ENCODE measurements at regions not wholly inside any gene's neighbourhood (a gene's known extent, or its start where the extent isn't known, plus 50 kb on each side); places are given as distances from the start of the nearest gene placed in this dataset.

DNA sequence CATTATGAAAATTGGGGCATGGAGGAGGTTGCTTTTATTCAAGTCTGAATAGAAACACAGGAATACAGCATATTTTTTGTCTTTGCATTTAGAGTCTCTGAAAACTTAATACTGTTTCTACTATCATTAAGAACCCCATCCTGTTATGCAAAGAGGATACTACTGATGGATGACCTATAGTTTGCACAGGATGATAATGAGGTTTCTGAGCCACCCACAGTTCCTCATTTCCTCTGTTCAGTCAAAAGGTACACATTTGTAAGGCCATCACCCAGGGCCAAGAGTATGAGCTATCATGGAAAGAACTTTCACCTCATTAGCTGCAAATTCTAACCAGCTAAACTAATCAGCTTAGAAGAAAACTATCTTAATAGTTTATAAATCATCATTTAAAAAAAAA is 213.0 kb upstream of the CHRM2 start:
- BruUV-seq (replicated peaks), result no TSS peak
- DNase-seq (ENCODE audit: low read depth, low spot score) (no peak), ATAC-seq (no peak)
- intact Hi-C loops (cut with micrococcal nuclease; ENCODE audit: unreplicated experiment), result no loop called here
- TF ChIP-seq TCF7L2 (IDR thresholded peaks at IDR 0.05; ENCODE audit: low read depth, low read length) (no peak), SIN3A (IDR thresholded peaks at IDR 0.05; ENCODE audit: borderline replicate concordance, insufficient read depth, low read depth, low read length) (no peak), POLR2AphosphoS5 (IDR thresholded peaks at IDR 0.05; ENCODE audit: low read depth, low read length) (no peak)
- TF ChIP-seq, protein P1, sequence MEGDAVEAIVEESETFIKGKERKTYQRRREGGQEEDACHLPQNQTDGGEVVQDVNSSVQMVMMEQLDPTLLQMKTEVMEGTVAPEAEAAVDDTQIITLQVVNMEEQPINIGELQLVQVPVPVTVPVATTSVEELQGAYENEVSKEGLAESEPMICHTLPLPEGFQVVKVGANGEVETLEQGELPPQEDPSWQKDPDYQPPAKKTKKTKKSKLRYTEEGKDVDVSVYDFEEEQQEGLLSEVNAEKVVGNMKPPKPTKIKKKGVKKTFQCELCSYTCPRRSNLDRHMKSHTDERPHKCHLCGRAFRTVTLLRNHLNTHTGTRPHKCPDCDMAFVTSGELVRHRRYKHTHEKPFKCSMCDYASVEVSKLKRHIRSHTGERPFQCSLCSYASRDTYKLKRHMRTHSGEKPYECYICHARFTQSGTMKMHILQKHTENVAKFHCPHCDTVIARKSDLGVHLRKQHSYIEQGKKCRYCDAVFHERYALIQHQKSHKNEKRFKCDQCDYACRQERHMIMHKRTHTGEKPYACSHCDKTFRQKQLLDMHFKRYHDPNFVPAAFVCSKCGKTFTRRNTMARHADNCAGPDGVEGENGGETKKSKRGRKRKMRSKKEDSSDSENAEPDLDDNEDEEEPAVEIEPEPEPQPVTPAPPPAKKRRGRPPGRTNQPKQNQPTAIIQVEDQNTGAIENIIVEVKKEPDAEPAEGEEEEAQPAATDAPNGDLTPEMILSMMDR (IDR thresholded peaks at IDR 0.05), result no peak
- TF ChIP-seq, protein P2, sequence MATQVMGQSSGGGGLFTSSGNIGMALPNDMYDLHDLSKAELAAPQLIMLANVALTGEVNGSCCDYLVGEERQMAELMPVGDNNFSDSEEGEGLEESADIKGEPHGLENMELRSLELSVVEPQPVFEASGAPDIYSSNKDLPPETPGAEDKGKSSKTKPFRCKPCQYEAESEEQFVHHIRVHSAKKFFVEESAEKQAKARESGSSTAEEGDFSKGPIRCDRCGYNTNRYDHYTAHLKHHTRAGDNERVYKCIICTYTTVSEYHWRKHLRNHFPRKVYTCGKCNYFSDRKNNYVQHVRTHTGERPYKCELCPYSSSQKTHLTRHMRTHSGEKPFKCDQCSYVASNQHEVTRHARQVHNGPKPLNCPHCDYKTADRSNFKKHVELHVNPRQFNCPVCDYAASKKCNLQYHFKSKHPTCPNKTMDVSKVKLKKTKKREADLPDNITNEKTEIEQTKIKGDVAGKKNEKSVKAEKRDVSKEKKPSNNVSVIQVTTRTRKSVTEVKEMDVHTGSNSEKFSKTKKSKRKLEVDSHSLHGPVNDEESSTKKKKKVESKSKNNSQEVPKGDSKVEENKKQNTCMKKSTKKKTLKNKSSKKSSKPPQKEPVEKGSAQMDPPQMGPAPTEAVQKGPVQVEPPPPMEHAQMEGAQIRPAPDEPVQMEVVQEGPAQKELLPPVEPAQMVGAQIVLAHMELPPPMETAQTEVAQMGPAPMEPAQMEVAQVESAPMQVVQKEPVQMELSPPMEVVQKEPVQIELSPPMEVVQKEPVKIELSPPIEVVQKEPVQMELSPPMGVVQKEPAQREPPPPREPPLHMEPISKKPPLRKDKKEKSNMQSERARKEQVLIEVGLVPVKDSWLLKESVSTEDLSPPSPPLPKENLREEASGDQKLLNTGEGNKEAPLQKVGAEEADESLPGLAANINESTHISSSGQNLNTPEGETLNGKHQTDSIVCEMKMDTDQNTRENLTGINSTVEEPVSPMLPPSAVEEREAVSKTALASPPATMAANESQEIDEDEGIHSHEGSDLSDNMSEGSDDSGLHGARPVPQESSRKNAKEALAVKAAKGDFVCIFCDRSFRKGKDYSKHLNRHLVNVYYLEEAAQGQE (IDR thresholded peaks at IDR 0.05; ENCODE audit: insufficient read depth in 1 of 2, low read depth in 2 of 2, low read length in 1 of 2), result no peak
- ChIA-PET POLR2A (no interaction called here), CTCF (no interaction called here)
- H3K36me3 ChIP-seq (ENCODE audit: control insufficient read depth, insufficient read depth, low read length), result no peaks in the 10 kb centered on the region
- H3K9me3 ChIP-seq (ENCODE audit: control insufficient read depth, insufficient read depth, low read depth, low read length), result no peaks in the 10 kb centered on the region
- H3K4me3 ChIP-seq (ENCODE audit: low read depth in 2 of 2, low read length in 2 of 2), result no peak overlapping the region
- no peak overlapping the region for H3K27ac ChIP-seq (ENCODE audit: low read length)
- in situ Hi-C loops (cut with HindIII; ENCODE audit: low pct_unique_long_range_greater_than_20kb, low sequenced_read_pairs), result no loop called here
- H3K4me1 ChIP-seq (ENCODE audit: control insufficient read depth, insufficient read depth, low read length), result no peaks in the 10 kb centered on the region
- H3K27me3 ChIP-seq (ENCODE audit: control insufficient read depth, insufficient read depth, low read length), result no peaks in the 10 kb centered on the region

DNA sequence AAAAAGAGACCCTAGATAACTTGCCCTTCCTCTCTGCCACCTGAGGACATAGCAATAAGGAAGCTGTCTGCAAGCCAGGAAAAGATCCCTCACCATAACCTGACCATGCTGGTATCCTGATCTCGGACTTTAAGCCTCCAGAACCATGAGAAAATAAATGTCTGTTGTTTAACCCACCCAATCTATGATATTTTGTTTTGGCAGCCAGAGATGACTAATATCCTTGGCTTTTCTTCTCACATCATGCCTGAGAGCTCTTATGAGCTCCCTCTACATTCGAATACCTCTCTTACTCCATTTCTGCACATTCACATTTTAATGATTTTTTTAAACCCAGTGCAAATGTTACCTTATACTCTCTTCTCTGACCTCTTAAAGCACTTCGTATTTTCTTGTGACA is 214.0 kb upstream of the CHRM2 start:
- no peak overlapping the region for H3K4me3 ChIP-seq (ENCODE audit: low read depth in 2 of 2, low read length in 2 of 2)
- H3K4me1 ChIP-seq (ENCODE audit: control insufficient read depth, insufficient read depth, low read length), result no peaks in the 10 kb centered on the region
- intact Hi-C loops (cut with micrococcal nuclease; ENCODE audit: unreplicated experiment) (no loop called here), in situ Hi-C loops (cut with HindIII; ENCODE audit: low pct_unique_long_range_greater_than_20kb, low sequenced_read_pairs) (no loop called here)
- no TSS peak for BruUV-seq (replicated peaks)
- H3K27me3 ChIP-seq (ENCODE audit: control insufficient read depth, insufficient read depth, low read length), result no peaks in the 10 kb centered on the region
- ChIA-PET POLR2A (no interaction called here), CTCF (no interaction called here)
- H3K27ac ChIP-seq (ENCODE audit: low read length), result no peak overlapping the region
- H3K36me3 ChIP-seq (ENCODE audit: control insufficient read depth, insufficient read depth, low read length), result no peaks in the 10 kb centered on the region
- DNase-seq (ENCODE audit: low read depth, low spot score), result no peak
- no peaks in the 10 kb centered on the region for H3K9me3 ChIP-seq (ENCODE audit: control insufficient read depth, insufficient read depth, low read depth, low read length)
- no peak for ATAC-seq
- no peak for TF ChIP-seq SIN3A (IDR thresholded peaks at IDR 0.05; ENCODE audit: borderline replicate concordance, insufficient read depth, low read depth, low read length)
- no peak for TF ChIP-seq TCF7L2 (IDR thresholded peaks at IDR 0.05; ENCODE audit: low read depth, low read length)
- TF ChIP-seq, protein P1 (IDR thresholded peaks at IDR 0.05), result no peak
- TF ChIP-seq, protein P2 (IDR thresholded peaks at IDR 0.05; ENCODE audit: insufficient read depth in 1 of 2, low read depth in 2 of 2, low read length in 1 of 2), result no peak
- TF ChIP-seq POLR2AphosphoS5 (IDR thresholded peaks at IDR 0.05; ENCODE audit: low read depth, low read length), result no peak

Measured in Panc1 (cell line).